HG03196 (cell line): ENCODE measurements at regions not wholly inside any gene's neighbourhood (a gene's known extent, or its start where the extent isn't known, plus 50 kb on each side); places are given as distances from the start of the nearest gene placed in this dataset.
A peak's percentile ranks its signal among the peaks of the same experiment; 100 is the strongest.
"Not testable (repeated sequence)": the region's sequence is repeated elsewhere in the genome, so short reads cannot be mapped to it uniquely, and the experiment has no call there.

Experiments used
- ATAC-seq: cut with Tn5 transposase; IDR thresholded peaks from one replicate; pipeline ENCODE4 v1.9.1; 2021; ENCODE audit not compliant: unreplicated experiment

DNA sequence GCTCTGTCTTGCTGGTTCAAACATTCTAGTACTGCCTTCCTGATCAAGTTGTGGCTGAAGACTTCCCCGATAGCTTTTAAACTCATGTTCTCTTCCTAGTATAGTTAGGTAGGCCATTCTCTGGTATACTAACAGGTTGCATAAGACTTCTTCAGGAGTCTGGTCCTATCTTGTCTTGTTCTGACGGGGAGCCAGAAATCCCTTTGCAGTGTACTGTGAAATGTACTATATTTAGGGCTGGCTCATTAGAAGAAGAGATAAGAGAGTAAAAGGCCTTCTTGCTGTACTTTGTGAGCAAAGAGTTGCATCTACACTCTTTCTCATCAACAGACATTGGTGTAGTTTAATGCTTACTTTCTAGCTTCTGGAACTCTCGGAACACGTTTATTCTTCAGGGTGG lies 331.9 kb downstream of the NUP35 start:
- no peak for ATAC-seq

DNA sequence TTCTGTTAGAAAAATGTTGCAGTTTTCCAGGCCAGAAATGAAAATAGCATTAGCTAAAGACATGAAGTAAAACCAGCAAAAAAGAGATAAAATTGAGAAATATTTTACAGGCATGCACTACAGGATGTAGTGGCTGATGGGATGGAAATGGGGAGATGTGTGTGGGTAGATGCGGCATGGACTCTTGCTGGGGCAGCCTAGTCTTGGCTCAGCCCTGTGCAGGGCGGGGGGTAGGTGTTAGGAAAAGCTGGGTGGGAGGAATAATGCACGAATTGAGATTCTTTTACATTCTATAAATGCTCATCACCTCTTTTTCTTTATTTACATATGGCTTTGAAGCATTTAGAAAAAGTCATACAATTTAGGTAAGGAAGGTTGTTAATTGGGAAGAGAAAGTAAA lies 334.2 kb downstream of the NUP35 start:
- ATAC-seq: no peak

DNA sequence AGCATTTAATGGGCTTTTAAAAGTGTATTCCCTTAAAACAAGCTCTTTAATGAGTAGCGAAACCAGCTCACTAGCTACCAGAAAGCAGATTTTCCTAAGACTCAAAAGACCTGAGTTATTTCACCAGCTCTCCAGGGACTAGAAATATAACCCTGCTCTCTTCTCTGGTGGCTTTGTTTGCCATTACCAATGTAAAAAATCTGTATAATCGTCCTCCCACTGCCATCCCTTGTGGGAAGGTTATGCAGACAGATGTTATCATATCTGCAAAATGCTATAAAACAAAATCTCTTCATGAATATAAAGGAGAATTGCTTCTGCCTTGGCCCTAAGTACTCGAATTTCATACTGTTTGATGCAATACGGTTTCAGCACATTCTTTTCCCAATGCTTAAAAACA lies 335.2 kb downstream of the NUP35 start:
- no peak for ATAC-seq

DNA sequence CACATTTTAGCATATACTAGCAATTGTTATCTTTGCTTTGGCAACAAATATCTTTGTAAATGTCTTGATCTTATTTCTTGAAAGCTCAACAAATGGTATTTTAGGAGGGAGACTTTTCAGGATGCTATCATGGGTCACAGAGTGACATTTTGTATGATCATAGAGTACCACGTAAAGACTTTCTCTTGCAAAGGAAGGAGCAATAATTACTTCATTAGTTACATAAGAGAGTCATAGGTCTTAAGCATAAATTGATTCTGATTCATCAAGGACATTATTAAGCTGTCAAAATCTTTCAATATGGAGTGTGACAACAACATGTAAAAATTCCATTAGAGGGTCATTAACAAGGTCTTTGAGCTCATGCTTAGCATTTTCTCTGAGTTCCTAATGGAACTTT lies 339.6 kb downstream of the NUP35 start:
- no peak for ATAC-seq

DNA sequence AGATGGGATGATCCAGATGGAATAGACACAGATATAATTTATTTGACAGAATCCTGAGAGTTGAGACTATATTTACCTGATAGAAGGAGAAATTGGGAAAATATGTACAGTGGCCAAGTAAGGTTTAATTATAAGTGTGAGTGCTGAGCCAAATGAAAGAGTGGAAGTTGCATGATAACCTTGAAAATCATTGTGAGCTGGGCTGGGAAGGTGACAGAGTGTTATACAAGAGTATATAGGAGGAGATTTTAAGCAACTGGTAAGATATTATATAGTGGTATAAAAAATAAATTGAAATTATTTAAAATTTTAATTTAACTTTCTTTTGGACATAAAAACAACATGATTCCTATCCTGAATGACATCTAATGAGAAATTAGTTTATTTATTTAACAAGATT lies 340.8 kb downstream of the NUP35 start:
- no peak for ATAC-seq

DNA sequence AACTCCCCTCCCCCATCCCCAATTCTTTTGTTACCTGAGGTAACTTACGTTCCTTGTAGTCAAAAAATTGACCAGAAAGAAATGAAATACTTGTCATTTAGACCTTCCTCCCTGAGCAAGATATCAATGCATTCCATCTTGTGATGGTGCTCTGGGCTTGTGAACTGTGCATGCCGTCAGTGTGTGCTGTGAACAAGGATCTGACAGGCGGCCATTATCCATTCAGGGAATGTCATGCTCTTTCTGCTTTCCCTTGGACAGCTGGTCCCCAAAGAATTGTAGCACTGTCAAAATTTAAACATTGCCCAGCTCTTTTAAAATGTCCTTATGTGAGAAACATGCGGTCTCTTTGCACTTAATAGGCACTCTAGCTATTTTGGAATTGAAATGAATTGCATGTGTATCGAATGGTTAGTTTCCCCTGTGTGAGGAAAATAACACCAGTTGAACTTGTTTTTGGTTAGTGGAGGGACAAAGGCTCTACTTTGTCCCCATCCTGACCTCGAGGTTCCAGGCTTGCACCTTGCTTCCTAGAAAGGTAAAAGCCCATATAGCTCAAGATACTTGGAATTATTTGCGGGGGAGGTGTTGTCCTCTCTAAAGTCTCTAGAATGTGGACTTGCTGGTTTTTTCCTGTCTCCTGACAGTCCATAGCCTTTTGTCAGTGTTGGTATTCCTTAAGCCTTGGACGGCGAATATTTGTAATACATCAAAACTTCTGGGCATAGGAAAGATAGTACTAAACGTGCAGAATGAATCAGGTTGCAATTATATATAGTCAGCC lies 350.9 kb downstream of the NUP35 start:
- ATAC-seq: no peak

DNA sequence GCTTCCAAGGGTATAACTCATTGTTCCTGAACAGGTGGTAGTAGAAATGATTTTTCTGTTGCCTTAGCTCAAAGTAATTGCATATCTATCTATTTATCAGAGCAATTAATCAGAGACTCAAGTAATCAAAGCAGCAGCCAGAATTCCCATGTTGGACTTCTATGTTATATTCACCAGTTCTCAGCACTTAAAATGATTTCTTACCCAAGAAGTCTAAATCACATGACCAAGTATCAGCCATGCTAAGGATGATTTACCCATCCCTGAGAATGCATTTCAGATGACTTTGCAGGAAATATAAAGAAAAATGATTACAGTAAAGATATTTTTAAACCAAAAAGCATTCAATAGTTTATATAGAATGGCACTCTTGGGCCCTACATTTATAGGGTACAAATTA lies 352.2 kb downstream of the NUP35 start:
- ATAC-seq: no peak

DNA sequence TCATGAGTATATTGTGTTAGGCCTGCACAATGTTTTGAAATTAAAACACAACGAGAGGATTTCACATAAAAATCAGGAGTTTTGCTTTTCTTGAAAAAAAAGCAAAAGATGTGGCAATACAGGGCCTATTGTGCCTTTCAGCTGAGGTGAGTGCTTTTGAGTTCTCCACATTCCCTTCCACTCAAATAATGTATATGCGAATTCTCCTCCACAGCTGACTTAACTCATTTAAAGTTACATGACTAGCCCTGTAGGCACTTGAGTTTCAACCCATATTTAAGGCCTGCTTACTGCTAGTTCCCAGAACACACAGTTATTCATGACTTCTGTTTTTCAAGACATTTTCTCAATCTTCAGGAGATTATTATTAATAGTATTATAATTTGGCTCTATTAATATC lies 353.1 kb downstream of the NUP35 start:
- no peak for ATAC-seq

DNA sequence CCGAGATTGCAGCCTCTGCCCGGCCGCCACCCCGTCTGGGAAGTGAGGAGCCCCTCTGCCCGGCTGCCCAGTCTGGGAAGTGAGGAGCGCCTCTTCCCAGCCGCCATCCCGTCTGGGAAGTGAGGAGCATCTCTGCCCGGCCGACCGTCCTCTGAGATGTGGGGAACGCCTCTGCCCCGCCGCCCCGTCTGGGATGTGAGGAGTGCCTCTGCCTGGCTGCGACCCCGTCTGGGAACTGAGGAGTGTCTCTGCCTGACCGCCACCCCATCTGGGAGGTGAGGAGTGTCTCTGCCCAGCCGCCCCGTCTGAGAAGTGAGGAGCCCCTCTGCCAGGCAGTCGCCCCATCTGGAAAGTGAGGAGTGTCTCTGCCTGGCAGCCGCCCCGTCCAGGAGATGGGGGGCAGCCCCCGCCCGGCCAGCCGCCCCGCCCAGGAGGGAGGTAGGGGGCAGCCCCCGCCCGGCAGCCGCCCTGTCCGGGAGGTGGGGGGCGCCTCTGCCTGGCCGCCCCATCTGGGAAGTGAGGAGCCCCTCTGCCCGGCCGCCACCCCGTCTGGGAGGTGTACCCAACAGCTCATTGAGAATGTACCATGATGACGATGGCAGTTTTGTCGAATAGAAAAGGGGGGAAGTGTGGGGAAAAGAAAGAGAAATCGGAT lies 354.8 kb downstream of the NUP35 start:
- ATAC-seq: not testable (repeated sequence)

DNA sequence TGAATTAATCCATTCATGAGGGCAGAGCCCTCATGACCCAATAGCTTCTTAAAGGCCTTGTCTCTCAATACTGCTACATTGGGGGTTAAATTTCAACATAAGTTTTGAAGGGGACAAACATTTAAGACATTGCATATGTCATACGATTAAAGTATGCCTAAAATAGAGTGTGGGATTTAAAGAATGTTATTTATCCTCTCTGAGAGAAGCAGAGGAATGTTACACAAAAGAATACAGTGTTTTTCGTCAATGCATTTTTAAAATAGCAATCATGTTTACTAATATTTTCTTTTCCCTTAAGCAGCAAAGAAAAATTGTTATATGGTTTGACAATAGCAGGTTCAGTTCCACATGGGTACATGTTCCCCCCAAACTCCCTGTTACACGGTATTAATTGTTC lies 363.1 kb downstream of the NUP35 start:
- ATAC-seq: no peak

DNA sequence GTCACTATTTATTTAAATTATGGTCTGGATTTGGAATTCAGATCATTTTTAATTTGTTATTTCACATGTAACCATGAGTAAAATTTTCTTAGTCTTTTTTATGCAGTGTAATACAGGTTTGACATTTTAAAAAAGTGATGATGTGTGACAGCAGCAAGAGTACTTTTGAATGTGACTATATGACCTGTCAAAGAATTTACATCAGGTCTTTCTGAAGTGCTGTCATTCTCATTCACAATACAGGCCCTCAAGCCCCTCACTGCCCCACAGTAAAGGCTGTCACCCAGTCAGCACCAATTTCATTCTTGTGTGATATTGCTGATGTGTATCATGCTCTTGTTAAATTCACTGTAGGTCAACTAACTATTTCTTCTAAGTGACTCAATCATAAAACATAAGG lies 364.2 kb downstream of the NUP35 start:
- no peak for ATAC-seq

DNA sequence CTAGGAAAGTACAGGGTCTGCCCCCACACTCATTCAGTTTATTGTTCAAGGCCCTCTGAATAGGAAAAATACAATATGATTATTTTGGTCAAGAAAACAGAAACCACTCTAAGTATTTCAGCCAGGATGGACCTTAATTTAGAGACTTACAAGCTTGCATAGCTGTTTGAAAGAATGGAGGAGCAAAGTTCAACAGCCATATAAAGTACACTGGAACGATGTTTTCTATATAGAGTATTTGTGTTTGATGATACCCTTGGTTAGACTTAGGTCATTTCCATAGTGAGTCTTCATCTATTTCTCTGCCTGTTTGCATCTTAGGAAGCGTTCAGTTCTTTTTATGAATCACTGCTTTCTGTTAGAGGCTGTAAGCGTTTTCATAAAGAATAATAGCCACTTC lies 366.2 kb downstream of the NUP35 start:
- no peak for ATAC-seq

DNA sequence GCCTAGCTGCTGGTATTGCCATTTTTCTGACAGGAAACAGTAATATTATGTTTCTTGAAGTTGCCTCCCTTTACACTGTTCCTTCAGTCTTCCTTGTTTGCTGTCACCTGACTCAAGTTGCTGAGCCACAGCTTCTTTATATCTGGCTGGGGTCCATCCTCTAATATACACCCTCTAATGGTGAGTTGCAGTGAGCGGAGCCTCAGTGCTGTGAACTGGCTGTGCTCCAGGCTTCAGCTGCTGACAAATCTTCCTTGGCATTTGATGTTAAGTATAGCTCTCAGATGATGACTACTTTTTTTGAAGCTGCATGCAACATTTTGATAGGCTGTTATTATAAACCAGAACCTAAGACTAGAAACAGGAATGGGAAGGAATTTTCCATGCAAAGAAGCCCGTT lies 366.7 kb downstream of the NUP35 start:
- no peak for ATAC-seq

DNA sequence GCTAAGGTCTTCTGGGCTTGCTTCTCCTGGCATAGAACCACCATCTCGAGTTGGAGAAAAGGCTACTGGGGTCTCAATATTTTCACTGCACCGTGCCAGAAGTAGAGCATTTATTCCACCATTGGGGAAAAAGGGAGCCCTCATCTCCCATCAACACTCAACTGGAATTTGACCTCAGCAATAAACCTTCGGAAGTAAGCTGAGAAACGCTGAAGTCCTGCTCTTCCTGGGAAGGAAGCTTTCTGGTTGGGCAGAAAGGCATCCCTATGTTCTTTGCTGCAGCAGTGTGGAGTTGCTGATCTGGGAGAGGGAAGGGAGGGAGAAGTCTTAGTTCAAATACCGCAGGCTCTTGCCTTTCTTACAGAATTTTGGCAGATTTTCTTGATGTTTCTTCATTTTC lies 368.8 kb downstream of the NUP35 start:
- ATAC-seq: no peak

DNA sequence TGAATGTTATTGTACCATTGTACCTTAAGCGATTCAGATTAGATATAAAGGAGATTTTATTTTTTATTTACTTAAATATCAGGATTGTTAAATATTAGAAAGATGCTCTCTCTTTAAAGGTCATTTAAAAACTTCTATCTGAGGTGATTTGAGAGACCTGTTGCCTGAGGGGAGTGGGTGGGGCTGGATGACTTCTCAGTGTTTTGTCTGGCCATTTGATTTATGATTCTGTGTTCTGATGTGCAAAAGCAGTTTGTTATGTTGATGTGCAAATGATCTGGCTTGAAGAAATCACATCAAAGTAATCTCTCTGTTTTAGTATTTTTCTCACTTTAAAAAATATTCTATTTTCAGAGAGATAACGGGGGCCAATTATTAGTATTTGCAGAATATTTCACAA lies 370.8 kb downstream of the NUP35 start:
- ATAC-seq: no peak

DNA sequence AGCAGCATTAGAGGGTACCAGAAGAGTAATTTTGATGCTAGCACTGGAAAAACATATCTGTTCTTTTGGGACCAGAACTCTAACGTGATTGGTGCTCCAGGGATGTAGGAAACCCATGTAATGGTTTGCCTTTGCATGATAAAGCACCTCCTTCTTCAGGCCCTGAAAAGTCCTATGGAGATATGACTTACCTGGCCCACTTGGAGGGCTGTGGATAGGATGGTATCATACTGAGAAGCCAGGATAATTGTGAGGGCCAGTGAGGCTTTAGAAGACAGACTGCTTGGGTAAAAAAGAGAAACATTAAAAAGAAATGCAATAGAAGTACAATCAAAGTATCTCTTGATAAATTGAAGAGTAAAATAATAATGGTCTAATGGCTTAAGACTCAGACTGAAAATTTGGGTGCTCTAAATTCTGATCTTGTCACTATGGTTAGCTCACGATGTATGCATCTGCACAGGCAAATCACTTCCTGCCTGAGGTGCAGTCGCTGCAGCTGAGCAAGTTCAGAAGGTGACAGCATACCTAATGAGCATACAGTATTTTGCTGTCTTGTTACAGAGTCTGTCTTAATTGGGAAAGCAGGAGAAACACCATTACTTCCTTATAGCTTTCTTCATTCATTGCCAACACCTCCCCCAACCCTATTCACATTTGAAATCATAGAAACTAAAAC lies 371.5 kb downstream of the NUP35 start:
- ATAC-seq: peak; percentile 89

DNA sequence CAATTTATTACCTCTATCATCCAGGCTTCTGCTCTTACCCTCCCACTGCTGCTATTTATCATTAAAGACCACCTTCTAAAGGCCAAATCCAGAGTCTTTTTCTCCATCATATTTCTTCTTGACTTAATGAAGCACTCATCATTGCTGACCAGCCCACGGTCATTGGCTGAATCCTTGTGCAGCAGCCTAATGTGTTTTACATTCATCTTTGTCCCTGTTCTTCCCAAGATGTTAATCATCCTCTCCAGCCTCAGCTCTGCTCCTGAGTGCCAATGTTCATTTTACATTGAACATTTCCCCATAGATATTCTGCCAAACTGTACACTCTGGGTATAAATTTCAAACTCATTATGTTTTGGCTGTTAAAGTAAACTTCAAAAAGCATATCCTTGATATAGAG lies 373.6 kb downstream of the NUP35 start:
- no peak for ATAC-seq

DNA sequence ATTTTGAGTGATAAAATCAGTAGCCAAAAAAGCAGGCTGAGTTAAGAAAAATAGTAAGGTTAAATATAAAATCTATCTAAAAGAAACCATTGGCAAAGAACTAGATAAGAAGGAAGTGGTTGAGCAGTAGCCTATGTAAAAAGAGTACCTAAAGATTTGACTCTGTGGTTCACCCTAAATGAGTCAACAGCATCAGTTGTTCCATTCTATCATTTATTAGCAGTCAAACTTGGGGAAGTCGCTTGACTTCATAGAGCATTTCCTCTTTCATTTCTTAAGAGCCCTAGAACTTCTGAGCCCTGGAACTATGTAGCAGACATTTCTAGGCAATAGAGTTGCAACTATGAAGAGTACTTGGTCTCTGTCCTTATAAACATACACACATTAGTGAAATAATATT lies 381.7 kb downstream of the NUP35 start:
- ATAC-seq: peak; percentile 58

DNA sequence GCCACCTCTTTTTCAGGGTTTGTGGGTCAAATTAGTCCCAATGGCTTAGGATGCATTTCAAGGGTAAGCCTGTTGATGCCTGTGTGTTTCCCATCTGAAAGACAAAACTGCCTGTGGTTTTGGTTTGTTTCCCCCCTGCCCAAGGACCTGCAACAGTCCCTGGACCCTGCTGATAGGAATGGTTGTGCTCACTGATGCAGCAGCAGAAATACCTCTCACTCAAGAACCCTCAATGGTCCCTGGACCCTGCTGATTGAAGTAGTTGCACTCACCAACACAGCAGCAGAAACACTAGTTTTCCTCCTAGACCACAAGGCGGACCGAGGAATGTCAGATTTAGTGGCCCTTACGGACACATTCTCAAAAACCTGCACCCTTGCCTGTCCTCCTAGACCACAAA lies 386.9 kb downstream of the NUP35 start:
- ATAC-seq: no peak

DNA sequence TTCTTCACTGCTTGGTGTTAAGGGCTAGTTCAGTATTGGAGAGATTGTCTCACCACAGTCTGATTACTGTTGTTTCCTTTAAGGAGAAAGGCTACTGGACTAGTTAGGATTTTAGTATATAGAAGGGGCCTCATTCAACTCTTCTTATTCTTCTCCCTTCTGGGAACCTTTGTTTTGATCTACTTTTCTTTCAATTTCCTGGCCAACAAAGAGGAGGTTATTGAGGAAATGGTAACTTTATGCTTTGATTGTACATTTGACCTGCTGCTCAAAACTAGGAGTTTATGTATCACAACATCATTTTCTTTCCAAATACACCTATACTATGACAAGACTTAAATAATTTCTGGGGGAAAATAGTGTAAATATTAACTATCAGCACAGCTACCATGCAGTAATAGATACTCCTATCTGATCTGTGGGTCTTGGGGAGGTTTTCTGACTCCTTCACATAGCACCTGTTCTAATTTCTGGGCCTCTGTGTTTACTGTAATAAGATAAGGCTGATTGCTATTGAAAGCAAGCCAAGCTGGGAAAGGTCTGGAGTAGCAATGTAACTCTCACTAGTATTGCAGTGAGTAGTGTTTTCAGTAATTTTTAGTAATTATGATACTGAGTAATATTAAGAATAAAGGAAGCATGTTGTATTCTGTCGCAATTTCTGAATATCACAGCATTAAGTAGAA lies 395.3 kb downstream of the NUP35 start:
- no peak for ATAC-seq

DNA sequence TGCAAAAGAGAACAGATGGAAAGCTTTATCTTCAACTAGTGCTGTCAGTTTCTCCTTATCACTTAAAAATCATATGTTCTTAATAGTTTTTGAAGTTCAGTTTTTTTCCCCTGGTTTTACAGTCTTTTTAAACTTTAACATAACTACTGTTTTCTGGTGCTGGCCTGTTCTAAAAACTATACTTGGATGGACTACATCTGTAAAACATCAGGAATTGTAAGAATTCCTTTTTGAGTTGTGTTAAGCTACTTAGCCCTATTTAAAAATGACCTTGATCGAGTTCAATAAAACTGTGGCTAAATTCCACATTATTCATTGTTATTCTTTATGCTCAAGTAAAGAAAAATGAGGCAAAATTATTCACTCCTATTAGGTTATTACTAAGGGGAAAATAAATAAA lies 397.7 kb downstream of the NUP35 start:
- ATAC-seq: no peak
